ENCODE measurements at regions not wholly inside any gene's neighbourhood (a gene's known extent, or its start where the extent isn't known, plus 50 kb on each side); places are given as distances from the start of the nearest gene placed in this dataset.

DNA sequence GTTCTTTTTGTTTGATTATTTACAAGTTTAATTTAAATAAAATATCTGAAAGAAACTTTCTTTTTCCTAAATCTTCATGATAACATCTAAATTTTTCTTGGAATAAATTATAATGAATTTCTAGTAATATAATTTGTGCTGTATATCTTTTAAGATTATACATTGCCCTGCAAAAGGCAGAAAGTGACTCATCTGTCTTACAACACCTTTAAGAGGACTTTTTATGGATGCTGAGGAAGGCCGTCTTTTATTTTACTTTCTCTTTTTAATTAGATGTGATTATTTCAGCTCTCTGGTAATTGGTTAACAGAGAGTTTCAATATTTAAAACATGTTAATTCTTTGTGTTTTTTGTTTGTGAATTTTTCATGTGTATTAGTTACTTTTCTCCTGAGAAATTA, 598.4 kb downstream of the RPL10L start:
- TF ChIP-seq POLR2A (IDR thresholded peaks at IDR 0.05; ENCODE audit: low read length) (no peak), GATA1 (IDR thresholded peaks at IDR 0.05; ENCODE audit: low read depth, low read length) (no peak)

All from erythroblast (primary cell).